ENCODE measurements at regions not wholly inside any gene's neighbourhood (a gene's known extent, or its start where the extent isn't known, plus 50 kb on each side); places are given as distances from the start of the nearest gene placed in this dataset.

GRCh38 chr12:123066384-123066710, 84.5 kb downstream of the PITPNM2 start:
- peaks cover 4% of the 10 kb centered on the region for H4K20me1 ChIP-seq (ENCODE audit: control insufficient read depth, extremely low read depth, insufficient read depth, low read length)
- DNase-seq (ENCODE audit: low read depth, low spot score) (no peak), FAIRE-seq (no peak)
- no peaks in the 10 kb centered on the region for H3K27me3 ChIP-seq (ENCODE audit: control insufficient read depth, extremely low read depth, insufficient read depth, low read length)
- H3K9me1 ChIP-seq (ENCODE audit: control insufficient read depth, extremely low read depth, insufficient read depth, low read length) = no peaks in the 10 kb centered on the region
- no peaks in the 10 kb centered on the region for H3K36me3 ChIP-seq (ENCODE audit: control insufficient read depth in 2 of 2, extremely low read depth in 1 of 2, insufficient read depth in 2 of 2, low read length in 2 of 2)
- no peak overlapping the region for H3K4me2 ChIP-seq (ENCODE audit: control insufficient read depth, extremely low read depth, insufficient read depth, low read depth, low read length)
- H3K79me2 ChIP-seq (ENCODE audit: control insufficient read depth, insufficient read depth, low read length) = no peaks in the 10 kb centered on the region
- H3K9me3 ChIP-seq (ENCODE audit: control insufficient read depth, low read depth, low read length) = no peaks in the 10 kb centered on the region
- H3K27ac ChIP-seq (ENCODE audit: control insufficient read depth, insufficient read depth, low read length) = no peak overlapping the region
- peaks cover 30% of the 10 kb centered on the region for H3K4me1 ChIP-seq (ENCODE audit: control insufficient read depth, extremely low read depth, insufficient read depth, low read length)
- H2AFZ ChIP-seq (ENCODE audit: control insufficient read depth, low read length) = no peak overlapping the region
- no peak overlapping the region for H3K4me3 ChIP-seq (ENCODE audit: control insufficient read depth in 2 of 3, extremely low read depth in 1 of 3, insufficient read depth in 2 of 3, low read depth in 1 of 3, low read length in 3 of 3)
- dilution Hi-C loops (cut with MboI; ENCODE audit: extremely low pct_ligation_motif_present, low sequenced_read_pairs) = no loop called here
- no peak overlapping the region for H3K9ac ChIP-seq (ENCODE audit: control insufficient read depth, extremely low read depth, insufficient read depth, low read length)
- no peak for TF ChIP-seq CTCF (optimal IDR thresholded peaks at IDR 0.05 in 1 of 3, IDR thresholded peaks at IDR 0.05 in 1 of 3, conservative IDR thresholded peaks at IDR 0.05 in 1 of 3; ENCODE audit: extremely low read depth in 1 of 3, insufficient read depth in 2 of 3, low read length in 3 of 3)
- TF ChIP-seq EZH2 (IDR thresholded peaks at IDR 0.05; ENCODE audit: low read length) = no peak

- FAIRE-seq (no peak), DNase-seq (ENCODE audit: low read depth, low spot score) (no peak)
- Histone ChIP-seq H3K4me2 (ENCODE audit: control insufficient read depth, extremely low read depth, insufficient read depth, low read depth, low read length) (no peak overlapping the region), H3K27ac (ENCODE audit: control insufficient read depth, insufficient read depth, low read length) (no peak overlapping the region), H3K27me3 (ENCODE audit: control insufficient read depth, extremely low read depth, insufficient read depth, low read length) (no peaks in the 10 kb centered on the region), H3K9me1 (ENCODE audit: control insufficient read depth, extremely low read depth, insufficient read depth, low read length) (no peaks in the 10 kb centered on the region), H3K9ac (ENCODE audit: control insufficient read depth, extremely low read depth, insufficient read depth, low read length) (no peak overlapping the region), H3K79me2 (ENCODE audit: control insufficient read depth, insufficient read depth, low read length) (no peaks in the 10 kb centered on the region), H3K36me3 (ENCODE audit: control insufficient read depth in 2 of 2, extremely low read depth in 1 of 2, insufficient read depth in 2 of 2, low read length in 2 of 2) (no peaks in the 10 kb centered on the region), H2AFZ (ENCODE audit: control insufficient read depth, low read length) (no peak overlapping the region), H3K4me1 (ENCODE audit: control insufficient read depth, extremely low read depth, insufficient read depth, low read length) (peaks cover 25% of the 10 kb centered on the region), H4K20me1 (ENCODE audit: control insufficient read depth, extremely low read depth, insufficient read depth, low read length) (peaks cover 4% of the 10 kb centered on the region), H3K9me3 (ENCODE audit: control insufficient read depth, low read depth, low read length) (no peaks in the 10 kb centered on the region), H3K4me3 (ENCODE audit: control insufficient read depth in 2 of 3, extremely low read depth in 1 of 3, insufficient read depth in 2 of 3, low read depth in 1 of 3, low read length in 3 of 3) (no peak overlapping the region)
- dilution Hi-C loops (cut with MboI; ENCODE audit: extremely low pct_ligation_motif_present, low sequenced_read_pairs) = no loop called here
- TF ChIP-seq EZH2 (IDR thresholded peaks at IDR 0.05; ENCODE audit: low read length) (no peak), CTCF (optimal IDR thresholded peaks at IDR 0.05 in 1 of 3, IDR thresholded peaks at IDR 0.05 in 1 of 3, conservative IDR thresholded peaks at IDR 0.05 in 1 of 3; ENCODE audit: extremely low read depth in 1 of 3, insufficient read depth in 2 of 3, low read length in 3 of 3) (no peak)
Observed at GRCh38 chr12:123065676-123066383, 85.1 kb downstream of the PITPNM2 start.
